ENCODE measurements at regions not wholly inside any gene's neighbourhood (a gene's known extent, or its start where the extent isn't known, plus 50 kb on each side); places are given as distances from the start of the nearest gene placed in this dataset.
A peak's percentile ranks its signal among the peaks of the same experiment; 100 is the strongest.

DNA sequence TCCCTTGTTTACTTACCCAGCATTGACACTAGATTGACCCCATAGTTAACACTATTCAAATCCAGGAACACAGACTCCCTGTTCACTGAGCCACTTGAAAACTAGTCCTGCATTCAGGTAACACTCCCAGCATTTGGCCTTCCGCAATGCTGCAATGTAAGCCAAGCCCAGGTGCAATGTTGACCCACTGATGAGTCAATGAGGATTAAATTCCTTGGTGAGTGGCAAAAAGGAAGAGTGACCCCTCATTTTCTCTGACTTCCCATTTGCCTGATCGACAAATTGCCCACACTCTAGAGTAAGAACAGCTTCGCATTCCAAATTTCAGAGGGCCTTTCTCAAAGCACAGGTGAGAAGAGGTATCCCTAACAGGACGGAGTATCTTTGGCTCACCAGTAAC is 251.9 kb downstream of the FBXO15 start:
- Histone ChIP-seq H3K14ac (ENCODE audit: insufficient read depth, low read length) (no peak overlapping the region), H3K18ac (ENCODE audit: insufficient read length, low read depth, low read length) (no peak overlapping the region), H3K56ac (ENCODE audit: insufficient read length, low read depth, low read length) (no peak overlapping the region), H3K9me3 (ENCODE audit: control insufficient read depth, low read depth, low read length) (no peaks in the 10 kb centered on the region), H3K79me1 (ENCODE audit: insufficient read depth, low read depth, low read length, poor library complexity, severe bottlenecking) (no peaks in the 10 kb centered on the region), H2BK20ac (ENCODE audit: low read depth, low read length, poor library complexity, severe bottlenecking) (no peak overlapping the region), H3K9ac (ENCODE audit: extremely low read depth, insufficient read length, low read length) (no peak overlapping the region), H3K23me2 (ENCODE audit: insufficient read length, low read depth, low read length, poor library complexity, severe bottlenecking) (no peaks in the 10 kb centered on the region), H3K79me2 (ENCODE audit: insufficient read depth, low read length) (no peaks in the 10 kb centered on the region), H3K27ac (ENCODE audit: insufficient read length, low read depth, low read length) (no peak overlapping the region), H2AFZ (ENCODE audit: low read length) (no peak overlapping the region), H2BK12ac (ENCODE audit: insufficient read length, low read depth, low read length) (no peak overlapping the region), H4K91ac (ENCODE audit: insufficient read length, low read depth, low read length) (no peak overlapping the region), H2BK5ac (ENCODE audit: insufficient read length, low read length) (no peak overlapping the region), H3K27me3 (ENCODE audit: insufficient read depth, low read length) (no peaks in the 10 kb centered on the region; the same call in 1 of the 2 replicates), H2AK5ac (ENCODE audit: insufficient read length, low read length) (no peak overlapping the region), H3K4ac (ENCODE audit: low read depth, low read length) (no peak overlapping the region), H4K5ac (ENCODE audit: insufficient read length, low read depth, low read length) (no peak overlapping the region), H3K4me2 (ENCODE audit: insufficient read depth, insufficient read length, low read length) (no peak overlapping the region), H4K8ac (replicated peaks; ENCODE audit: insufficient read length, low read depth, low read length) (no peak overlapping the region), H4K20me1 (ENCODE audit: control insufficient read depth, insufficient read depth, insufficient read length) (no peaks in the 10 kb centered on the region), H2BK15ac (ENCODE audit: low read depth, low read length) (no peak overlapping the region), H3K23ac (ENCODE audit: insufficient read length, low read depth, low read length) (no peak overlapping the region), H3K4me1 (ENCODE audit: insufficient read depth, low read length) (peaks cover 14% of the 10 kb centered on the region; the same call in 1 of the 2 replicates), H3T11ph (ENCODE audit: low read length) (no peak overlapping the region), H2BK120ac (ENCODE audit: low read depth, low read length, poor library complexity, severe bottlenecking) (no peak overlapping the region)
- no peaks in the 10 kb centered on the region; a peak in 1 of 7 replicates for H3K36me3 Mint-ChIP-seq (ENCODE audit: insufficient read depth in 1 of 3, low read depth in 3 of 3)
- WGBS (ENCODE audit: extremely low coverage, insufficient read length, low lambda C conversion rate): no CpG with 5 or more reads among the region's 4 CpGs
- peaks cover 53 to 56% of the 10 kb centered on the region in 2 experiments for H3K4me1 Mint-ChIP-seq
- TF ChIP-seq, protein P1, sequence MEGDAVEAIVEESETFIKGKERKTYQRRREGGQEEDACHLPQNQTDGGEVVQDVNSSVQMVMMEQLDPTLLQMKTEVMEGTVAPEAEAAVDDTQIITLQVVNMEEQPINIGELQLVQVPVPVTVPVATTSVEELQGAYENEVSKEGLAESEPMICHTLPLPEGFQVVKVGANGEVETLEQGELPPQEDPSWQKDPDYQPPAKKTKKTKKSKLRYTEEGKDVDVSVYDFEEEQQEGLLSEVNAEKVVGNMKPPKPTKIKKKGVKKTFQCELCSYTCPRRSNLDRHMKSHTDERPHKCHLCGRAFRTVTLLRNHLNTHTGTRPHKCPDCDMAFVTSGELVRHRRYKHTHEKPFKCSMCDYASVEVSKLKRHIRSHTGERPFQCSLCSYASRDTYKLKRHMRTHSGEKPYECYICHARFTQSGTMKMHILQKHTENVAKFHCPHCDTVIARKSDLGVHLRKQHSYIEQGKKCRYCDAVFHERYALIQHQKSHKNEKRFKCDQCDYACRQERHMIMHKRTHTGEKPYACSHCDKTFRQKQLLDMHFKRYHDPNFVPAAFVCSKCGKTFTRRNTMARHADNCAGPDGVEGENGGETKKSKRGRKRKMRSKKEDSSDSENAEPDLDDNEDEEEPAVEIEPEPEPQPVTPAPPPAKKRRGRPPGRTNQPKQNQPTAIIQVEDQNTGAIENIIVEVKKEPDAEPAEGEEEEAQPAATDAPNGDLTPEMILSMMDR (conservative IDR thresholded peaks at IDR 0.05): no peak
- no peak overlapping the region for H3K4me3 Mint-ChIP-seq
- H3K9me3 Mint-ChIP-seq: no peaks in the 10 kb centered on the region; a peak in 1 of 5 replicates
- peak overlapping the region; percentile 44 to 82 (median 77); a peak in 5 of 7 replicates for H3K27ac Mint-ChIP-seq
- peak; percentile 41 for DNase-seq
- peaks cover 41% of the 10 kb centered on the region for H3K27me3 Mint-ChIP-seq (ENCODE audit: low read depth)

Measured in H9 (cell line).